ENCODE measurements at regions not wholly inside any gene's neighbourhood (a gene's known extent, or its start where the extent isn't known, plus 50 kb on each side); places are given as distances from the start of the nearest gene placed in this dataset.
A peak's percentile ranks its signal among the peaks of the same experiment; 100 is the strongest.

GRCh38 chr15:94840794-94841783 lies 609.7 kb downstream of the MCTP2 start:
- H3K27me3 ChIP-seq (ENCODE audit: control insufficient read depth in 1 of 2, insufficient read depth in 2 of 2, low read length in 2 of 2), result no peaks in the 10 kb centered on the region
- no peak overlapping the region for H3K9ac ChIP-seq (ENCODE audit: low read length in 2 of 2)
- H3K4me3 ChIP-seq (ENCODE audit: low read length in 2 of 2), result no peak overlapping the region
- H3K36me3 ChIP-seq (ENCODE audit: control insufficient read depth in 2 of 2, insufficient read depth in 2 of 2, low read length in 2 of 2), result no peaks in the 10 kb centered on the region
- no peaks in the 10 kb centered on the region for H3K9me3 ChIP-seq (ENCODE audit: control insufficient read depth in 2 of 2, low read length in 2 of 2)
- H3K4me1 ChIP-seq (ENCODE audit: control insufficient read depth, insufficient read depth, low read length), result peaks cover 5% of the 10 kb centered on the region
- no peak overlapping the region for H3K27ac ChIP-seq (ENCODE audit: low read length)

DNA sequence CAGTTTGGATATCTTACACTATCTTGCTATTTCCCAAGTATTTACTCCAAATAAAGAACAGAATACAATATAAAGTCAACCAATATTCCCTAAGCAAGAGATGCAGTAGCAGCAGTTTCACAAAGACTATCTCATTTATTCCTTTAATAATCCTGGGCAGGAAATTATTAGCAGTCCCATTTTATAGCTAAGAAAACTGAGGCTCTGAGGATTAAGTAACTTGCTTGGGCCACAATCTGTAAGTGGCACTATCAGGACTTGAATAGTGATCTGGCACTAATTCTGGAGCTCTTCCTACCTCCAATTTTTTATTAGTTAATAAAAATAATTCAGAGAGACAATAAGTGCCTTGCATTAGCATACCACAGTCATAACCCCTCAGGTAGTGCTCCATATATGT lies 611.7 kb downstream of the MCTP2 start:
- no peaks in the 10 kb centered on the region for H3K36me3 ChIP-seq (ENCODE audit: control insufficient read depth in 2 of 2, insufficient read depth in 2 of 2, low read length in 2 of 2)
- H3K27ac ChIP-seq (ENCODE audit: low read length), result no peak overlapping the region
- H3K27me3 ChIP-seq (ENCODE audit: control insufficient read depth in 1 of 2, insufficient read depth in 2 of 2, low read length in 2 of 2), result no peaks in the 10 kb centered on the region
- no peak overlapping the region for H3K4me3 ChIP-seq (ENCODE audit: low read length in 2 of 2)
- peaks cover 5% of the 10 kb centered on the region for H3K4me1 ChIP-seq (ENCODE audit: control insufficient read depth, insufficient read depth, low read length)
- H3K9ac ChIP-seq (ENCODE audit: low read length in 2 of 2), result no peak overlapping the region
- H3K9me3 ChIP-seq (ENCODE audit: control insufficient read depth in 2 of 2, low read length in 2 of 2), result no peaks in the 10 kb centered on the region

- Histone ChIP-seq H3K4me3 (ENCODE audit: low read length in 2 of 2) (peak overlapping the region in 1 of 2 donors; percentile 43), H3K9ac (ENCODE audit: low read length in 2 of 2) (no peak overlapping the region), H3K4me1 (ENCODE audit: control insufficient read depth, insufficient read depth, low read length) (peaks cover 5% of the 10 kb centered on the region), H3K36me3 (ENCODE audit: control insufficient read depth in 2 of 2, insufficient read depth in 2 of 2, low read length in 2 of 2) (no peaks in the 10 kb centered on the region), H3K9me3 (ENCODE audit: control insufficient read depth in 2 of 2, low read length in 2 of 2) (no peaks in the 10 kb centered on the region), H3K27me3 (ENCODE audit: control insufficient read depth in 1 of 2, insufficient read depth in 2 of 2, low read length in 2 of 2) (no peaks in the 10 kb centered on the region), H3K27ac (ENCODE audit: low read length) (peak overlapping the region; percentile 41)
Observed at GRCh38 chr15:94844198-94844537, 612.8 kb downstream of the MCTP2 start.

GRCh38 chr15:94844538-94845389 lies 613.4 kb downstream of the MCTP2 start:
- H3K4me1 ChIP-seq (ENCODE audit: control insufficient read depth, insufficient read depth, low read length), result peaks cover 5% of the 10 kb centered on the region
- H3K36me3 ChIP-seq (ENCODE audit: control insufficient read depth in 2 of 2, insufficient read depth in 2 of 2, low read length in 2 of 2), result no peaks in the 10 kb centered on the region
- H3K27ac ChIP-seq (ENCODE audit: low read length), result peak overlapping the region; percentile 41
- H3K27me3 ChIP-seq (ENCODE audit: control insufficient read depth in 1 of 2, insufficient read depth in 2 of 2, low read length in 2 of 2), result no peaks in the 10 kb centered on the region
- peak overlapping the region; percentile 47 to 71 for H3K9ac ChIP-seq (ENCODE audit: low read length in 2 of 2)
- peak overlapping the region; percentile 50 to 68 for H3K4me3 ChIP-seq (ENCODE audit: low read length in 2 of 2)
- H3K9me3 ChIP-seq (ENCODE audit: control insufficient read depth in 2 of 2, low read length in 2 of 2), result no peaks in the 10 kb centered on the region

GRCh38 chr15:94845390-94845716 lies 614.0 kb downstream of the MCTP2 start:
- peak overlapping the region; percentile 50 to 68 for H3K4me3 ChIP-seq (ENCODE audit: low read length in 2 of 2)
- H3K4me1 ChIP-seq (ENCODE audit: control insufficient read depth, insufficient read depth, low read length), result peaks cover 5% of the 10 kb centered on the region
- no peaks in the 10 kb centered on the region for H3K27me3 ChIP-seq (ENCODE audit: control insufficient read depth in 1 of 2, insufficient read depth in 2 of 2, low read length in 2 of 2)
- H3K36me3 ChIP-seq (ENCODE audit: control insufficient read depth in 2 of 2, insufficient read depth in 2 of 2, low read length in 2 of 2), result no peaks in the 10 kb centered on the region
- peak overlapping the region in 1 of 2 donors; percentile 44 for H3K9ac ChIP-seq (ENCODE audit: low read length in 2 of 2)
- H3K27ac ChIP-seq (ENCODE audit: low read length), result no peak overlapping the region
- H3K9me3 ChIP-seq (ENCODE audit: control insufficient read depth in 2 of 2, low read length in 2 of 2), result no peaks in the 10 kb centered on the region

- no peak overlapping the region for H3K4me3 ChIP-seq (ENCODE audit: low read length in 2 of 2)
- H3K27me3 ChIP-seq (ENCODE audit: control insufficient read depth in 1 of 2, insufficient read depth in 2 of 2, low read length in 2 of 2), result no peaks in the 10 kb centered on the region
- no peaks in the 10 kb centered on the region for H3K9me3 ChIP-seq (ENCODE audit: control insufficient read depth in 2 of 2, low read length in 2 of 2)
- no peaks in the 10 kb centered on the region for H3K36me3 ChIP-seq (ENCODE audit: control insufficient read depth in 2 of 2, insufficient read depth in 2 of 2, low read length in 2 of 2)
- no peak overlapping the region for H3K9ac ChIP-seq (ENCODE audit: low read length in 2 of 2)
- no peaks in the 10 kb centered on the region for H3K4me1 ChIP-seq (ENCODE audit: control insufficient read depth, insufficient read depth, low read length)
- H3K27ac ChIP-seq (ENCODE audit: low read length), result no peak overlapping the region
Observed at GRCh38 chr15:94847325-94847724, 616.0 kb downstream of the MCTP2 start.

DNA sequence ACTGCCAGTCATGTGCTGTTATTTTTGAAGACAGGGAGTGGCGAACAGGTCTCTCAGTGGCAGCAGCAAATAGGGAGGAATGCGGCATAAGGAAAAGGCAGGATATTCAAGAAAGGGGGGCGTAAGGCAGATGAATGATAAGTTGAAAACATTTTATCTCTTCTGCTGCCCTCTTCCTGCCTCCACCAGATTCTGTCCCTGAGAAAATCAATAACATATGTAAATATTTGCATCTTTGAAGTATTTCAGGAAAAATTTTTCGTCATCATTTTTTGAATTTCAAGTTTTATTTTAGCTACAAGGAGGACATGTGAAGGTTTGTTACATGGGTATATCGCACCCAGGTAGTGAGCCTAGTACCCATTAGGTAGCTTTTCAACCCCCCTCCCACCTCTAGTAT lies 616.7 kb downstream of the MCTP2 start:
- Histone ChIP-seq H3K9ac (ENCODE audit: low read length in 2 of 2) (no peak overlapping the region), H3K4me3 (ENCODE audit: low read length in 2 of 2) (no peak overlapping the region), H3K27me3 (ENCODE audit: control insufficient read depth in 1 of 2, insufficient read depth in 2 of 2, low read length in 2 of 2) (no peaks in the 10 kb centered on the region), H3K27ac (ENCODE audit: low read length) (no peak overlapping the region), H3K36me3 (ENCODE audit: control insufficient read depth in 2 of 2, insufficient read depth in 2 of 2, low read length in 2 of 2) (no peaks in the 10 kb centered on the region), H3K4me1 (ENCODE audit: control insufficient read depth, insufficient read depth, low read length) (no peaks in the 10 kb centered on the region), H3K9me3 (ENCODE audit: control insufficient read depth in 2 of 2, low read length in 2 of 2) (no peaks in the 10 kb centered on the region)

- Histone ChIP-seq H3K9me3 (ENCODE audit: control insufficient read depth in 2 of 2, low read length in 2 of 2) (no peaks in the 10 kb centered on the region), H3K4me1 (ENCODE audit: control insufficient read depth, insufficient read depth, low read length) (no peaks in the 10 kb centered on the region), H3K27me3 (ENCODE audit: control insufficient read depth in 1 of 2, insufficient read depth in 2 of 2, low read length in 2 of 2) (no peaks in the 10 kb centered on the region), H3K27ac (ENCODE audit: low read length) (no peak overlapping the region), H3K9ac (ENCODE audit: low read length in 2 of 2) (no peak overlapping the region), H3K36me3 (ENCODE audit: control insufficient read depth in 2 of 2, insufficient read depth in 2 of 2, low read length in 2 of 2) (no peaks in the 10 kb centered on the region), H3K4me3 (ENCODE audit: low read length in 2 of 2) (no peak overlapping the region)
Observed at GRCh38 chr15:94855018-94855408, 623.7 kb downstream of the MCTP2 start.

DNA sequence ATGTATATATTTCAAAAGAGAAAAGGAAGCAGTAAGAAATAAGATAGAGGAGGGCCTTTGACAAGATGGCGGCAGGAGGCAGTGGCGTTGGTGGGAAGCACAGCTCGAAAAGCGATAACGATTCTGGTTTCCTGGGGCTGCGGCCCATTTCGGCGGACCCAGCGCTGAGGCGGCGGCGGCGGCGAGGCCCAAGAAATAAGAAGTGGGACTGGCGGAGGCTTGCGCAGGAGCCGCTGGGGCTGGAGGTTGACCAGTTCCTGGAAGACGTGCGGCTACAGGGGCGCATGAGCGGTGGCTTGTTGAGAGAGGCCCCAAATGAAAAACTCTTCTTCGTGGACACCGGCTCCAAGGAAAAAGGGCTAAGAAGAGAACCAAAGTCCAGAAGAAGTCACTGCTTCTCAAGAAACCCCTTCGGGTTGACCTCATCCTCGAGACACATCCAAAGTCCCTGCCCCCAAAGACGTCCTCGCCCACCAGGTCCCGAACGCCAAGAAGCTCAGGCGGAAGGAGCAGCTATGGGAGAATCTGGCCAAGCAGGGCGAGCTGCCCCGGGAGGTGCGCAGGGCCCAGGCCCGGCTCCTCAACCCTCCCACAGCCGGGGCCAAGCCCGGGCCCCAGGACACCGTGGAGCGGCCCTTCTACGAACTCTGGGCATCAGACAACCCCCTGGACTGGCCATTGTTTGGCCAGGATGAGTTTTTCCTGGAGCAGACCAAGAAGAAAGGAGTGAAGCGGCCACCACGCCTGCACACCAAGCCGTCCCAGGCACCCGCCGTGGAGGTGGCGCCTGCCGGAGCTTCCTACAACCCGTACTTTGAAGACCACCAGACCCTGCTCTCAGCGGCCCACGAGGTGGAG lies 624.3 kb downstream of the MCTP2 start:
- H3K36me3 ChIP-seq (ENCODE audit: control insufficient read depth in 2 of 2, insufficient read depth in 2 of 2, low read length in 2 of 2), result no peaks in the 10 kb centered on the region
- H3K9me3 ChIP-seq (ENCODE audit: control insufficient read depth in 2 of 2, low read length in 2 of 2), result no peaks in the 10 kb centered on the region
- no peak overlapping the region for H3K27ac ChIP-seq (ENCODE audit: low read length)
- H3K9ac ChIP-seq (ENCODE audit: low read length in 2 of 2), result no peak overlapping the region
- no peaks in the 10 kb centered on the region for H3K27me3 ChIP-seq (ENCODE audit: control insufficient read depth in 1 of 2, insufficient read depth in 2 of 2, low read length in 2 of 2)
- H3K4me1 ChIP-seq (ENCODE audit: control insufficient read depth, insufficient read depth, low read length), result no peaks in the 10 kb centered on the region
- no peak overlapping the region for H3K4me3 ChIP-seq (ENCODE audit: low read length in 2 of 2)

GRCh38 chr15:94856267-94856854 lies 625.0 kb downstream of the MCTP2 start:
- H3K36me3 ChIP-seq (ENCODE audit: control insufficient read depth in 2 of 2, insufficient read depth in 2 of 2, low read length in 2 of 2), result no peaks in the 10 kb centered on the region
- H3K9me3 ChIP-seq (ENCODE audit: control insufficient read depth in 2 of 2, low read length in 2 of 2), result no peaks in the 10 kb centered on the region
- no peaks in the 10 kb centered on the region for H3K4me1 ChIP-seq (ENCODE audit: control insufficient read depth, insufficient read depth, low read length)
- no peak overlapping the region for H3K4me3 ChIP-seq (ENCODE audit: low read length in 2 of 2)
- H3K27ac ChIP-seq (ENCODE audit: low read length), result no peak overlapping the region
- H3K27me3 ChIP-seq (ENCODE audit: control insufficient read depth in 1 of 2, insufficient read depth in 2 of 2, low read length in 2 of 2), result no peaks in the 10 kb centered on the region
- no peak overlapping the region for H3K9ac ChIP-seq (ENCODE audit: low read length in 2 of 2)
